Colonic mucosa (tissue), 4 donors: ENCODE measurements at regions not wholly inside any gene's neighbourhood (a gene's known extent, or its start where the extent isn't known, plus 50 kb on each side); places are given as distances from the start of the nearest gene placed in this dataset.

Source experiments
- DNase-seq: peaks from one replicate; pipeline ENCODE4 v3.0.0-alpha.2; 2020
- H3K27ac ChIP-seq: fragments of 200-600 bp; one replicate; pipeline ENCODE4 v1.8.0; 2021
- H3K27me3 ChIP-seq: fragments of 200-600 bp; one replicate; pipeline ENCODE4 v1.8.0; 2021
- H3K36me3 ChIP-seq: fragments of 200-600 bp; one replicate; pipeline ENCODE4 v1.8.0; 2021
- H3K4me1 ChIP-seq: fragments of 200-600 bp; one replicate; pipeline ENCODE4 v1.8.0; 2021; ENCODE audit warnings: mild to moderate bottlenecking
- H3K4me3 ChIP-seq: fragments of 200-600 bp; one replicate; pipeline ENCODE4 v1.8.0; 2021
- H3K9ac ChIP-seq, 2 donors: one replicate each; pipeline ENCODE4 v1.7.0; 2013; ENCODE audit warnings: control low read depth in 2 of 2, low read depth in 2 of 2, low read length in 2 of 2
- H3K9me3 ChIP-seq: fragments of 200-600 bp; one replicate; pipeline ENCODE4 v1.8.0; 2021
- CTCF ChIP-seq: fragments of 200-600 bp; IDR thresholded peaks from one replicate; pipeline ENCODE4 v1.8.0; 2022; ENCODE audit warnings: antibody characterized with exemption, mild to moderate bottlenecking
- intact Hi-C: fragments of 100-400 bp; cut with DNase I; formaldehyde crosslinking; loops from one replicate; pipeline ENCODE4 v1.14.1; 2022
- donor health status: healthy.
- donor health status: DM: no; HTN: no; CAD: no.
- donor health status: DM: no; HTN: no; CAD: no.

GRCh38 chr1:98057236-98057910 lies 136.5 kb upstream of the DPYD start:
- no peak overlapping the region for H3K9ac ChIP-seq
- no peak overlapping the region for H3K27ac ChIP-seq
- TF ChIP-seq CTCF = no peak
- H3K27me3 ChIP-seq = peaks cover 16% of the 10 kb centered on the region
- no peak overlapping the region for H3K4me3 ChIP-seq
- intact Hi-C loops = loop anchor here (5.0 to 10.0 kb wide), 2 partner anchors 415 to 533 kb away; no protein-coding TSS in a partner anchor
- DNase-seq = no peak
- no peaks in the 10 kb centered on the region for H3K4me1 ChIP-seq
- H3K36me3 ChIP-seq = no peaks in the 10 kb centered on the region
- no peaks in the 10 kb centered on the region for H3K9me3 ChIP-seq

GRCh38 chr1:98056781-98057180 lies 135.9 kb upstream of the DPYD start:
- intact Hi-C loops = loop anchor here (5.0 to 10.0 kb wide), 2 partner anchors 416 to 532 kb away; no protein-coding TSS in a partner anchor

GRCh38 chr1:98055457-98055856 lies 134.6 kb upstream of the DPYD start:
- Histone ChIP-seq H3K36me3 (no peaks in the 10 kb centered on the region), H3K9me3 (no peaks in the 10 kb centered on the region), H3K4me3 (no peak overlapping the region), H3K27me3 (peaks cover 27% of the 10 kb centered on the region), H3K4me1 (no peaks in the 10 kb centered on the region), H3K9ac (no peak overlapping the region), H3K27ac (no peak overlapping the region)
- intact Hi-C loops = loop anchor here (5.0 to 10.0 kb wide), 2 partner anchors 417 to 531 kb away; no protein-coding TSS in a partner anchor
- no peak for DNase-seq
- TF ChIP-seq CTCF = no peak

More at GRCh38 chr1:98056781-98057180, 135.9 kb upstream of the DPYD start:
- Histone ChIP-seq H3K36me3 (no peaks in the 10 kb centered on the region), H3K4me3 (no peak overlapping the region), H3K4me1 (no peaks in the 10 kb centered on the region), H3K9me3 (no peaks in the 10 kb centered on the region), H3K27ac (no peak overlapping the region), H3K9ac (no peak overlapping the region), H3K27me3 (peaks cover 22% of the 10 kb centered on the region)
- no peak for TF ChIP-seq CTCF
- DNase-seq = no peak

GRCh38 chr1:98054786-98055185 lies 134.0 kb upstream of the DPYD start:
- H3K27me3 ChIP-seq = peaks cover 33% of the 10 kb centered on the region
- intact Hi-C loops = loop anchor here (5.0 to 10.0 kb wide), 3 partner anchors 418 to 1087 kb away; no protein-coding TSS in a partner anchor
- H3K9ac ChIP-seq = no peak overlapping the region
- DNase-seq = no peak
- H3K36me3 ChIP-seq = no peaks in the 10 kb centered on the region
- H3K4me3 ChIP-seq = no peak overlapping the region
- no peak overlapping the region for H3K27ac ChIP-seq
- no peaks in the 10 kb centered on the region for H3K4me1 ChIP-seq
- TF ChIP-seq CTCF = no peak
- H3K9me3 ChIP-seq = no peaks in the 10 kb centered on the region

GRCh38 chr1:98054367-98054701 lies 133.5 kb upstream of the DPYD start:
- peak overlapping the region in 1 of 2 donors; percentile 37 for H3K9ac ChIP-seq

More at GRCh38 chr1:98054367-98054701, 133.5 kb upstream of the DPYD start:
- TF ChIP-seq CTCF = peak; percentile 29
- Histone ChIP-seq H3K27me3 (peaks cover 33% of the 10 kb centered on the region), H3K27ac (no peak overlapping the region), H3K4me3 (peak overlapping the region; percentile 48), H3K36me3 (no peaks in the 10 kb centered on the region), H3K9me3 (no peaks in the 10 kb centered on the region), H3K4me1 (no peaks in the 10 kb centered on the region)
- no peak for DNase-seq
- intact Hi-C loops = loop anchor here (5.0 to 10.0 kb wide), 2 partner anchors 530 to 1087 kb away; no protein-coding TSS in a partner anchor
